Hematopoietic multipotent progenitor cell treated with erythropoietin and hydrocortisone succinate and interleukin-3 and kit ligand, for 4 days (in vitro differentiated cells): ENCODE measurements at regions not wholly inside any gene's neighbourhood (a gene's known extent, or its start where the extent isn't known, plus 50 kb on each side); places are given as distances from the start of the nearest gene placed in this dataset.

ENCODE experiments used
- DNase-seq: peaks from one replicate; pipeline ENCODE4 v3.0.0-alpha.2; 2015

GRCh38 chr18:67715567-67715966 is 199.0 kb upstream of the DSEL start:
- DNase-seq, result no peak

- DNase-seq, result peak; percentile 7
These were observed 194.1 kb upstream of the DSEL start for GRCh38 chr18:67710639-67711038.

GRCh38 chr18:67705748-67706147 is 189.2 kb upstream of the DSEL start:
- no peak for DNase-seq

- no peak for DNase-seq
These were observed 179.2 kb upstream of the DSEL start for GRCh38 chr18:67695684-67696083.

GRCh38 chr18:67694787-67695186 is 178.3 kb upstream of the DSEL start:
- no peak for DNase-seq

GRCh38 chr18:67692811-67693210 is 176.3 kb upstream of the DSEL start:
- DNase-seq, result no peak

- no peak for DNase-seq
These were observed 166.0 kb upstream of the DSEL start for GRCh38 chr18:67682516-67682915.

- no peak for DNase-seq
These were observed 161.0 kb upstream of the DSEL start for GRCh38 chr18:67677489-67677888.

GRCh38 chr18:67672716-67673115 is 156.2 kb upstream of the DSEL start:
- DNase-seq, result no peak

- DNase-seq, result no peak
These were observed 155.6 kb upstream of the DSEL start for GRCh38 chr18:67672155-67672554.

- DNase-seq, result no peak
These were observed 153.6 kb upstream of the DSEL start for GRCh38 chr18:67670024-67670543.

- DNase-seq, result no peak
These were observed 148.7 kb upstream of the DSEL start for GRCh38 chr18:67665266-67665665.

GRCh38 chr18:67662996-67663395 is 146.5 kb upstream of the DSEL start:
- DNase-seq, result no peak

- no peak for DNase-seq
These were observed 145.0 kb upstream of the DSEL start for GRCh38 chr18:67661555-67661954.

- DNase-seq, result no peak
These were observed 137.6 kb upstream of the DSEL start for GRCh38 chr18:67654101-67654500.

- no peak for DNase-seq
These were observed 135.8 kb upstream of the DSEL start for GRCh38 chr18:67652288-67652687.

- no peak for DNase-seq
These were observed 134.9 kb upstream of the DSEL start for GRCh38 chr18:67651438-67651837.

- no peak for DNase-seq
These were observed 134.3 kb upstream of the DSEL start for GRCh38 chr18:67650686-67651385.

GRCh38 chr18:67646890-67647289 is 130.4 kb upstream of the DSEL start:
- DNase-seq, result no peak

- DNase-seq, result no peak
These were observed 127.7 kb upstream of the DSEL start for GRCh38 chr18:67644226-67644625.

GRCh38 chr18:67639872-67640271 is 123.4 kb upstream of the DSEL start:
- no peak for DNase-seq

GRCh38 chr18:67636597-67637385 is 120.3 kb upstream of the DSEL start:
- DNase-seq, result no peak

GRCh38 chr18:67634631-67635338 is 118.3 kb upstream of the DSEL start:
- DNase-seq, result no peak

GRCh38 chr18:67633939-67634338 is 117.4 kb upstream of the DSEL start:
- no peak for DNase-seq
